IPS-15b (cell line): ENCODE measurements at regions not wholly inside any gene's neighbourhood (a gene's known extent, or its start where the extent isn't known, plus 50 kb on each side); places are given as distances from the start of the nearest gene placed in this dataset.

Experiments
- H3K27me3 ChIP-seq: one replicate; pipeline ENCODE4 v1.6.1; 2013; ENCODE audit warnings: low read length; ENCODE audit not compliant: control insufficient read depth, insufficient read depth
- H3K36me3 ChIP-seq: one replicate; pipeline ENCODE4 v1.6.1; 2013; ENCODE audit warnings: low read length; ENCODE audit not compliant: control insufficient read depth, insufficient read depth
- H3K4me1 ChIP-seq: one replicate; pipeline ENCODE4 v1.6.1; 2013; ENCODE audit warnings: mild to moderate bottlenecking, low read length; ENCODE audit not compliant: control insufficient read depth, insufficient read depth
- H3K4me3 ChIP-seq: one replicate; pipeline ENCODE4 v1.5.1; 2013; ENCODE audit warnings: low read depth, low read length
- H3K9ac ChIP-seq: one replicate; pipeline ENCODE4 v1.6.1; 2013; ENCODE audit warnings: low read depth, mild to moderate bottlenecking, low read length
- H3K9me3 ChIP-seq: one replicate; pipeline ENCODE4 v1.6.1; 2013; ENCODE audit warnings: mild to moderate bottlenecking, low read length; ENCODE audit not compliant: control insufficient read depth, insufficient read depth

DNA sequence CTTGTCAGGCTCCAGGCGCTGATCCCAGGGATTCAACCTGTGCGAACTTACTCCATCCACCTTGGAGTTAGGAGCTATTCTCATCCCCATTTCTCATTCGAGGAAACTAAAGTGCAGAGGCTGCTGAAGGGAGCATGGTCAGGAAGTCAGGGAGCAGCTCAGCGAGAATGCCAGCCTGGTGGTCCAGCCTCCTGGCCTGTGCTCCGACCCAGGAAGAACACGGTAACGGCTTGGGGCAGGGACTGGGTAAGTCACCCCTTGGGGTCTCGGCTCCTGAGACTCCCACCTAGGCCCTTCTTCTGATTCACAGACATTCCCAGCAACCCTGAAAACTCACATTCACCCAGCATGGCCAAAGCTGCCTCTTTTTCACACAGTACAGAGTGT is 132.8 kb downstream of the CRYBB2 start:
- Histone ChIP-seq H3K9me3 (no peaks in the 10 kb centered on the region), H3K9ac (no peak overlapping the region), H3K36me3 (peaks cover 15% of the 10 kb centered on the region), H3K4me3 (no peak overlapping the region), H3K4me1 (no peaks in the 10 kb centered on the region), H3K27me3 (no peaks in the 10 kb centered on the region)

DNA sequence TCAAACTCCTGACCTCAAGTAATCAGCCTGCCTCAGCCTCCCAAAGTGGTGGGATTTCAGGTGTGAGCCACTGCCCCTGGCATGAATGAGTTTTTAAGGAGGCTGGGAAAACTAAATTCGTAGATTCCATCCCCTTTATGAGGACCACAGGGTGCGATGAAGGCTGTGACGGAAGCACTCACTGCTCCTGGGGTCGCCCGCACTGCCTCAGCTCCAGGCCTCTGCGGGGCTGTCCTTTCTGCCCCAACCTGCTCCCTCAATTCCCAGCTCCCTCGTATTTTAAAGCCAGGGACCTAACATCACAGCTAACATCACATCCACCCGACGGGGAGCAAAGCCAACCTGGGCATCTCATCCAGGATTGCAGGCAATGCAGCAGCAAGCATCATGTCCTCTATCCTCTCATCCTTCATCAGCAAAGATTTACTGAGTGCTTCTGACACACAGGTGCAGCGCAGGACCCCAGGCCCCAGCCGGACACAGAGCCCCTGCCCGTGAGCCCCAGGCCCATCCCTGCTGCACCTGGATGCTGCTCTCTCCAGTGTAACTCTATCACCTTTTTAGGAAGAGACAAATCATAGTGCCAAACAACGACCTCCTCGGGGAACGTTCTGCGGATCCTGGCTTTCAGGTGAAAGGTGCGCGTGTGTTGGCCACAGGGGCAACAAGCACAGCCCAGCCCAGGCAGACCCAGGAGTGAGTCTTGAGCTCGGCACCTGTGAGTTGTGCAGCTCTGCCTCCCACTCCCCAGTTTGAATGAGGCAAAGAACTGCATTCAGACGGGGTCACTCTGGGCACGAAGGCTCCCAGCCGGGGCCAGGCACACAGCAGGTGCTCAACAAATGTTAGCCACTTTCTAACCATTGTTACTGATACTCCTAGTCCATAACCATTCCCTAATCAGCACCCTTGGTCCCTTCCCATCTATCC is 134.3 kb downstream of the CRYBB2 start:
- Histone ChIP-seq H3K4me1 (no peaks in the 10 kb centered on the region), H3K36me3 (peaks cover 20% of the 10 kb centered on the region), H3K27me3 (no peaks in the 10 kb centered on the region), H3K9me3 (no peaks in the 10 kb centered on the region), H3K9ac (no peak overlapping the region), H3K4me3 (no peak overlapping the region)

DNA sequence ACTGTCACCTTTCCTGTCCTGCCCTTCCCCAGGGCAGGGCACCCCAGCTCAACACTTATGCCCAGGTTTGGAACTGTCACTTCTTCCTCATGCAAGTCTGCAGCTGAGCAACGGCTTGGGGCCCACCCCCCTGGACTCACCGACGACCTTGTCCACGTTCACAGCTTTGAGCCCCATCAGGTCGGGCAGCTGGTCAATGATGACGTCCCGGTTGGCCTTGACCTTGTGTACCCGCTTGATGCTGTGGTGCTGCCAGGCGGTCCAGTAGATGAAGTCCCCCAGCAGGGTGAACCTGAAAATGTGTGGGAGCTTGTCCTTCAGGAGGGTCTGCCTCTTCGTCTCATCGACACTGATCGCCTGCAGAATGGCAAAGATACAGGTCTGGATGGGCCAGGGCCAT is 135.0 kb downstream of the CRYBB2 start:
- Histone ChIP-seq H3K9me3 (no peaks in the 10 kb centered on the region), H3K27me3 (no peaks in the 10 kb centered on the region), H3K4me1 (no peaks in the 10 kb centered on the region), H3K4me3 (no peak overlapping the region), H3K36me3 (peaks cover 20% of the 10 kb centered on the region), H3K9ac (no peak overlapping the region)

DNA sequence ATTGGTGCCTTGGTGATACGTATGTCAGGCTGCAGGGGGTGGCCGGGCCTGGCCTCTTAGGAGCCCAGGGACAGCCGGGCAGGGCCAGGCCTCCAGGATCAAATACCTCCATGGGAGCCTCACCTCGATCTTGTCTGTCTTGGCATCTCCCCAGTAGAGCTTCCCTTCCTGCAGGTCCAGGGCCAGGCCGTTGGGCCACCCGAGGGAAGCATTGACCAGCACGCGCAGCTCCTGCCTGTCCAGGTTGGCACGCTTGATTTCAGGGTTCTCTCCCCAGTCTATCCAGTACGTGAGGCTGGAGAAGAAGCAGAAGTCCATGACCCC is 137.7 kb downstream of the CRYBB2 start:
- Histone ChIP-seq H3K4me1 (no peaks in the 10 kb centered on the region), H3K27me3 (no peaks in the 10 kb centered on the region), H3K9me3 (no peaks in the 10 kb centered on the region), H3K36me3 (peaks cover 11% of the 10 kb centered on the region), H3K4me3 (no peak overlapping the region), H3K9ac (no peak overlapping the region)

- no peaks in the 10 kb centered on the region for H3K9me3 ChIP-seq
- no peak overlapping the region for H3K4me3 ChIP-seq
- no peaks in the 10 kb centered on the region for H3K4me1 ChIP-seq
- H3K36me3 ChIP-seq = peaks cover 11% of the 10 kb centered on the region
- H3K27me3 ChIP-seq = no peaks in the 10 kb centered on the region
- H3K9ac ChIP-seq = no peak overlapping the region
These were observed 138.4 kb downstream of the CRYBB2 start for GRCh38 chr22:25357606-25358420.

- Histone ChIP-seq H3K4me1 (no peaks in the 10 kb centered on the region), H3K36me3 (peaks cover 11% of the 10 kb centered on the region), H3K9ac (no peak overlapping the region), H3K9me3 (no peaks in the 10 kb centered on the region), H3K4me3 (no peak overlapping the region), H3K27me3 (no peaks in the 10 kb centered on the region)
These were observed 139.2 kb downstream of the CRYBB2 start for GRCh38 chr22:25358421-25359170.

GRCh38 chr22:25359601-25360261 is 140.3 kb downstream of the CRYBB2 start:
- peaks cover 8% of the 10 kb centered on the region for H3K36me3 ChIP-seq
- H3K4me3 ChIP-seq = no peak overlapping the region
- no peaks in the 10 kb centered on the region for H3K9me3 ChIP-seq
- H3K9ac ChIP-seq = no peak overlapping the region
- no peaks in the 10 kb centered on the region for H3K27me3 ChIP-seq
- H3K4me1 ChIP-seq = no peaks in the 10 kb centered on the region

DNA sequence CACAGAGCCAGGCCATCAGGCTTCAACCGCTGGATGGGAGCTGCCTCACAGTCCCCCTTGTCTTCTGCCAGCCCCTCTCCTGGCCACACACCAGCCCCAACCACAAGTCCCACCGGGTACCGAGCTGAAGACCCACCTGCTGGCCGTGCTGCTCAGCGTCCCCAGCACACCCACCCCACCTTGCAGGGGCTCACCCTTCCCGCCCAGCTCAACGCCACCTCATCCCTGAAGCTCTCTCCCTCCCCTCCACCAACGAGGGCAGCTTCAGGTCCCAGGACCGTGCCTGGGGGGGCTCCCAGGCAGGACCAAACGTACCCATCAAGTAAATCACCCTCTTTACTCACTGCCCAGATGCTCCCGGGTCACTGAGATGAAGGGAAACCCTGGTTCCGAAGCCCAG is 141.0 kb downstream of the CRYBB2 start:
- Histone ChIP-seq H3K9ac (no peak overlapping the region), H3K27me3 (no peaks in the 10 kb centered on the region), H3K4me1 (no peaks in the 10 kb centered on the region), H3K4me3 (no peak overlapping the region), H3K9me3 (no peaks in the 10 kb centered on the region), H3K36me3 (peaks cover 8% of the 10 kb centered on the region)

DNA sequence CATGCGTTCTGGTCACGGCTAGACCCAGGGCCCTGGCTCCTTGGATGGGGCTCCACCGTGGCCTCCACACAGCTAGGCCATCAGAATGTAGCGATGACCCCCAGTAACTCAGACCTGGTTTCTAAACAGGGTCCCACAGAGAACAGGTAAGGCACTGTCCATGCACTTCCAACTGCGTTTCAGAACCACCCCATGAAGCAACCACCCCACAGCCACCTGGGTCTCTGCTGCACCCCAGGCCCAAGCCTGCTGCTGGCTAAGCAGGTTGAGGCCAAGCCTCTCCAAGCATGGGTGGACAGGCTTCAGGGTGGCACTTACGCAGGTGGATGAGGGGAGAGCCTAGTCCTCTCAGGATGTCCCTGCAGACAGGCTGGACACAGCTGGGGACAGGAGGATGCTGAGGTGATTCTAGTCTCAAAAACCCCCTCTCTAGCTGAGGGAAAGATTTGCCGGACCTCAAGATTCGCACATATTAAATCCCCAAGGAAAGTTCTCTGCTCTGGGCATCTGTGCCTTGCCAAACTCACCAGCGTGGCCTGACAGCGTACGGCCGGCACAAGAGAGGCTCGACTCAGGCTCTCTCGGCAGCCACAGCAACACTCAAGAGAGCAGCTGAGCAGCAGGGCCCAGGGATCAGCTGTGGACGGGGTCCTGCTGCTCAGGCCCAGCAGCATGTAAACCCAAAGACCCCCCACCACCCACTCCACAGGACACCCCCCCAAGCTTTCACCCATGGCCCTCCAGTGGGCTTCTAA is 141.6 kb downstream of the CRYBB2 start:
- Histone ChIP-seq H3K9ac (no peak overlapping the region), H3K4me1 (no peaks in the 10 kb centered on the region), H3K9me3 (no peaks in the 10 kb centered on the region), H3K36me3 (peaks cover 8% of the 10 kb centered on the region), H3K27me3 (no peaks in the 10 kb centered on the region), H3K4me3 (no peak overlapping the region)

GRCh38 chr22:25361899-25362214 is 142.4 kb downstream of the CRYBB2 start:
- Histone ChIP-seq H3K4me1 (no peaks in the 10 kb centered on the region), H3K36me3 (peaks cover 8% of the 10 kb centered on the region), H3K4me3 (no peak overlapping the region), H3K9ac (no peak overlapping the region), H3K27me3 (no peaks in the 10 kb centered on the region), H3K9me3 (no peaks in the 10 kb centered on the region)
